GM23338 (cell line): ENCODE measurements at regions not wholly inside any gene's neighbourhood (a gene's known extent, or its start where the extent isn't known, plus 50 kb on each side); places are given as distances from the start of the nearest gene placed in this dataset.

Experiments
- CTCF ChIP-seq, 2 experiments: fragments of 200-600 bp in 1 of 2; sonication (generic) in 1 of 2; conservative IDR thresholded peaks; 2 replicates each; pipeline versions ENCODE4 v1.5.1 to v1.6.1; 2016 to 2017; ENCODE audit warnings: antibody characterized with exemption in 2 of 2, low read depth in 2 of 2, mild to moderate bottlenecking in 2 of 2, moderate library complexity in 1 of 2
- ETS1 ChIP-seq: IDR thresholded peaks from 2 replicates; pipeline ENCODE4 v1.6.1; 2016; ENCODE audit warnings: antibody characterized with exemption
- EZH2 ChIP-seq: fragments of 200-600 bp; sonication (generic); IDR thresholded peaks from one replicate; pipeline ENCODE4 v1.8.0; 2017; ENCODE audit warnings: antibody characterized with exemption, mild to moderate bottlenecking, low read depth; ENCODE audit not compliant: unreplicated experiment
- EZH2phosphoT487 ChIP-seq: fragments of 200-600 bp; sonication (generic); IDR thresholded peaks from one replicate; pipeline ENCODE4 v1.8.1; 2018; ENCODE audit warnings: antibody characterized with exemption; ENCODE audit not compliant: unreplicated experiment
- JUNB ChIP-seq: IDR thresholded peaks from one replicate; pipeline ENCODE4 v1.6.1; 2016; ENCODE audit warnings: antibody characterized with exemption; ENCODE audit not compliant: unreplicated experiment
- NANOG ChIP-seq: IDR thresholded peaks from 2 replicates; pipeline ENCODE4 v1.6.1; 2016; ENCODE audit warnings: antibody characterized with exemption, borderline replicate concordance
- POLR2AphosphoS5 ChIP-seq: IDR thresholded peaks from 2 replicates; pipeline ENCODE4 v1.6.1; 2016; ENCODE audit warnings: antibody characterized with exemption, low read depth
- REST ChIP-seq: IDR thresholded peaks from one replicate; pipeline ENCODE4 v1.6.1; 2018; ENCODE audit warnings: antibody characterized with exemption; ENCODE audit not compliant: unreplicated experiment
- STAT1 ChIP-seq: IDR thresholded peaks from one replicate; pipeline ENCODE4 v1.6.1; 2016; ENCODE audit warnings: antibody characterized with exemption; ENCODE audit not compliant: unreplicated experiment

- TF ChIP-seq CTCF (conservative IDR thresholded peaks at IDR 0.05; ENCODE audit: low read depth in 2 of 2) = no peak
- no peak for TF ChIP-seq EZH2
- no peak for TF ChIP-seq POLR2AphosphoS5
- no peak for TF ChIP-seq EZH2phosphoT487
- no peak for TF ChIP-seq REST
- TF ChIP-seq STAT1 = no peak
- no peak for TF ChIP-seq ETS1
- TF ChIP-seq JUNB = no peak
- no peak for TF ChIP-seq NANOG
Observed at GRCh38 chr7:52294942-52295341, 740.5 kb upstream of the POM121L12 start.
